Skin epidermis (tissue), 12 donors: ENCODE measurements at regions not wholly inside any gene's neighbourhood (a gene's known extent, or its start where the extent isn't known, plus 50 kb on each side); places are given as distances from the start of the nearest gene placed in this dataset.
"Not testable (repeated sequence)": the region's sequence is repeated elsewhere in the genome, so short reads cannot be mapped to it uniquely, and the experiment has no call there.

Experiments used
- H3K27ac ChIP-seq, 21 experiments: fragments of 200-600 bp; sonication (generic) in 11 of 21; one replicate each; pipeline ENCODE4 v1.5.0; 2020; ENCODE audit warnings: mild to moderate bottlenecking in 3 of 21, inconsistent platforms in 2 of 21, moderate library complexity in 2 of 21
- H3K4me3 ChIP-seq, 7 experiments: fragments of 200-600 bp; sonication (generic) in 2 of 7; one replicate each; pipeline ENCODE4 v1.5.0; 2020; ENCODE audit warnings: inconsistent platforms in 2 of 7, mild to moderate bottlenecking in 2 of 7, moderate library complexity in 1 of 7

- H3K4me3 ChIP-seq: no peak overlapping the region
- no peak overlapping the region for H3K27ac ChIP-seq
Measured at GRCh38 chr1:82090104-82090503, 289.4 kb downstream of the ADGRL2 start.

- H3K27ac ChIP-seq: no peak overlapping the region
- no peak overlapping the region for H3K4me3 ChIP-seq
Measured at GRCh38 chr1:82086739-82087138, 286.0 kb downstream of the ADGRL2 start.

GRCh38 chr1:82079607-82080006, 278.9 kb downstream of the ADGRL2 start:
- no peak overlapping the region for H3K27ac ChIP-seq
- H3K4me3 ChIP-seq: no peak overlapping the region

GRCh38 chr1:82073659-82074058, 272.9 kb downstream of the ADGRL2 start:
- Histone ChIP-seq H3K4me3 (no peak overlapping the region), H3K27ac (no peak overlapping the region)

- H3K4me3 ChIP-seq: no peak overlapping the region
- H3K27ac ChIP-seq: no peak overlapping the region
Measured at GRCh38 chr1:82073071-82073470, 272.3 kb downstream of the ADGRL2 start.

- H3K27ac ChIP-seq: no peak overlapping the region
- no peak overlapping the region for H3K4me3 ChIP-seq
Measured at GRCh38 chr1:82065916-82066315, 265.2 kb downstream of the ADGRL2 start.

GRCh38 chr1:82064691-82065090, 264.0 kb downstream of the ADGRL2 start:
- Histone ChIP-seq H3K4me3 (no peak overlapping the region), H3K27ac (no peak overlapping the region)

GRCh38 chr1:82062206-82062605, 261.5 kb downstream of the ADGRL2 start:
- no peak overlapping the region for H3K4me3 ChIP-seq
- H3K27ac ChIP-seq: no peak overlapping the region

- H3K4me3 ChIP-seq: no peak overlapping the region
Measured at GRCh38 chr1:82059959-82060358, 259.2 kb downstream of the ADGRL2 start.

GRCh38 chr1:82057011-82057410, 256.3 kb downstream of the ADGRL2 start:
- no peak overlapping the region for H3K4me3 ChIP-seq
- H3K27ac ChIP-seq: no peak overlapping the region

More at GRCh38 chr1:82059959-82060358, 259.2 kb downstream of the ADGRL2 start:
- H3K27ac ChIP-seq: no peak overlapping the region

- H3K4me3 ChIP-seq, H3K27ac ChIP-seq: not testable (repeated sequence)
Measured at GRCh38 chr1:82055375-82055774, 254.6 kb downstream of the ADGRL2 start.

- no peak overlapping the region for H3K27ac ChIP-seq
Measured at GRCh38 chr1:82052563-82052962, 251.8 kb downstream of the ADGRL2 start.

GRCh38 chr1:82048596-82048995, 247.9 kb downstream of the ADGRL2 start:
- Histone ChIP-seq H3K27ac (no peak overlapping the region), H3K4me3 (no peak overlapping the region)

More at GRCh38 chr1:82052563-82052962, 251.8 kb downstream of the ADGRL2 start:
- no peak overlapping the region for H3K4me3 ChIP-seq

GRCh38 chr1:82045221-82045620, 244.5 kb downstream of the ADGRL2 start:
- Histone ChIP-seq H3K4me3 (no peak overlapping the region), H3K27ac (no peak overlapping the region)

GRCh38 chr1:82044536-82044935, 243.8 kb downstream of the ADGRL2 start:
- no peak overlapping the region for H3K4me3 ChIP-seq

GRCh38 chr1:82044111-82044510, 243.4 kb downstream of the ADGRL2 start:
- Histone ChIP-seq H3K27ac (no peak overlapping the region), H3K4me3 (no peak overlapping the region)

More at GRCh38 chr1:82044536-82044935, 243.8 kb downstream of the ADGRL2 start:
- no peak overlapping the region for H3K27ac ChIP-seq

GRCh38 chr1:82042306-82043060, 241.7 kb downstream of the ADGRL2 start:
- Histone ChIP-seq H3K27ac (no peak overlapping the region), H3K4me3 (no peak overlapping the region)
